AG04449 (cell line): ENCODE measurements at regions not wholly inside any gene's neighbourhood (a gene's known extent, or its start where the extent isn't known, plus 50 kb on each side); places are given as distances from the start of the nearest gene placed in this dataset.
"Not testable (repeated sequence)": the region's sequence is repeated elsewhere in the genome, so short reads cannot be mapped to it uniquely, and the experiment has no call there.

Experiments used
- CTCF ChIA-PET: fragments of 350-600 bp; formaldehyde crosslinking; extraction: SDS; loops from one replicate; lab custom pipeline; 2021; ENCODE audit warnings: antibody characterized with exemption; lab: Yijun Ruan, JAX
- POLR2A ChIA-PET: fragments of 400-600, 350-600 bp; formaldehyde crosslinking; extraction: SDS; loops from one replicate; lab custom pipeline; 2020; ENCODE audit warnings: antibody characterized with exemption, inconsistent platforms; lab: Yijun Ruan, JAX
- DNase-seq: peaks from one replicate; pipeline ENCODE4 v3.0.0-alpha.2; 2010; ENCODE audit warnings: low read depth, low spot score
- H3K4me3 ChIP-seq: 2 replicates; pipeline ENCODE4 v1.5.1; 2011; ENCODE audit warnings: low read depth, mild to moderate bottlenecking, control low read depth, low read length
- TF ChIP-seq, protein P1 (sequence below): IDR thresholded peaks from one replicate; pipeline ENCODE4 v1.5.1; 2011; ENCODE audit warnings: mild to moderate bottlenecking, moderate library complexity, low read length, control low read depth, inconsistent platforms; ENCODE audit not compliant: insufficient read depth; ENCODE audit errors: missing control alignments

DNA sequence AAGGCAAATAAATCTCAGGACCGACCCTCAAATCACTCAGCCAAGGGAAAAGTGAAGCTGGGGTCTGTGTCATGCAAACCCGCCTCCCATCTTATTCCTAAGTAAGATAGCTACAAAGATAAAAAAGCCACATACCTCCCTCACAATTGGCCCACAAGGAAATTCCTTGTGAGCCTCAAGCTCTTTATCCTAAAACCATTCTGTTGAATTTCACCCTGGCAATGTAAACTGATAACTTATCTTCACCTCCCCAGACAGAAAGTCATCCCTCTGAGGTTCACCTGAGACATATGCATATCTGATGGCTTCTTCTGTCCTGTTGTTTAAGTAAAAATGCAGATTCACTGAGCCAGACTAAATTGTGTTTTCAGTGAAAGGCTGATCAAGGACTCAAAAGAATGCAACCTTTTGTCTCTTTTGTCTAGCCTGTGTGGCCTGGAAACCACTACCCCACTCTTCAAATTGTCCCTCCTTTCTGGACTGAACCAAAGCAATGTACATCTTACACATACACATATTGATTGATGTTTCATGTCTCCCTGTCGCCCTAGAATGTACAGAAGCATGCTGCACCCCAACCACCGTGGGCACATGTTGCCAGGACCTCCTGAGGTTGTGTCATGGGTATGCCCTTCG is 91.3 kb downstream of the MFAP3L start:
- POLR2A ChIA-PET: no interaction called here
- CTCF ChIA-PET: no interaction called here

DNA sequence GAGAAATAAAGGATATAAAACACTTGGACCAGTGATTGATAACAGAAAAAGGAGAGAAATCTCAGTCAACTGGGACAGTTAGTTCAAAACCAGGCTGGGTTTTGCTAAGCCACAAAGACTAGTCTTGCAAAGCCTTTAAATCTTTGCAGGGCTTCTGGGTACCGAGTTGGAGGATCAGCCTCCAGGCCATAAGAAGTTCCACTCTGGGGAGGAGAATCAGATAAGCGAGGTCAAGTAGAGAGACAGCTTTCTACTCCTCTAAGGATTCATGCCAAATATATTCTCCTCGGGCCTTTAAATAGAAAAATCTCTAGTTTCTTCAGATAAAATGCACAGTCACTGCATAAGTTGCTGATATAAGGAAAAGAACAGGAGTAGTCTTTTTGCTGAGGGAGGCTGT is 92.7 kb downstream of the MFAP3L start:
- no peak overlapping the region for H3K4me3 ChIP-seq
- TF ChIP-seq, protein P1, sequence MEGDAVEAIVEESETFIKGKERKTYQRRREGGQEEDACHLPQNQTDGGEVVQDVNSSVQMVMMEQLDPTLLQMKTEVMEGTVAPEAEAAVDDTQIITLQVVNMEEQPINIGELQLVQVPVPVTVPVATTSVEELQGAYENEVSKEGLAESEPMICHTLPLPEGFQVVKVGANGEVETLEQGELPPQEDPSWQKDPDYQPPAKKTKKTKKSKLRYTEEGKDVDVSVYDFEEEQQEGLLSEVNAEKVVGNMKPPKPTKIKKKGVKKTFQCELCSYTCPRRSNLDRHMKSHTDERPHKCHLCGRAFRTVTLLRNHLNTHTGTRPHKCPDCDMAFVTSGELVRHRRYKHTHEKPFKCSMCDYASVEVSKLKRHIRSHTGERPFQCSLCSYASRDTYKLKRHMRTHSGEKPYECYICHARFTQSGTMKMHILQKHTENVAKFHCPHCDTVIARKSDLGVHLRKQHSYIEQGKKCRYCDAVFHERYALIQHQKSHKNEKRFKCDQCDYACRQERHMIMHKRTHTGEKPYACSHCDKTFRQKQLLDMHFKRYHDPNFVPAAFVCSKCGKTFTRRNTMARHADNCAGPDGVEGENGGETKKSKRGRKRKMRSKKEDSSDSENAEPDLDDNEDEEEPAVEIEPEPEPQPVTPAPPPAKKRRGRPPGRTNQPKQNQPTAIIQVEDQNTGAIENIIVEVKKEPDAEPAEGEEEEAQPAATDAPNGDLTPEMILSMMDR: no peak
- ChIA-PET CTCF (no interaction called here), POLR2A (no interaction called here)
- no peak for DNase-seq

More for the DNA sequence above, 91.3 kb downstream of the MFAP3L start:
- H3K4me3 ChIP-seq: no peak overlapping the region
- TF ChIP-seq, protein P1: no peak
- DNase-seq: no peak

DNA sequence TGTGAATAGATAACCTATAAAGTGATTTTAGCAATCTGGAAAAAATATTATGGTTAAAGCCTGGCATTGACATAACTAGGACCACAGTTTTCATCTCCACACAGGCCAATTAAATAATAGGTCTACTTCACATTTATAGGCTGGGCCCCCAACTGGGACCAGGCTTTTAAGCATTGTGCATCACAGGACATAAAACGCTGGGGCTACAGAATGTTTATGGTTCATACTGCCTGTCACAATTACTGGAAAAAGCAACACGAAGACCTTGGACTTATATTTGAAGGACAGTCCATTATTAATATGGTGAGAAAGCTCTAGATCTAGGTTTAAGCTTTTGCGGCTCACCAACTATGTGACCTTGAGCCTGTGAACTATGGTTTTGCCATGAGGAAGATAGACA is 94.2 kb downstream of the MFAP3L start:
- DNase-seq: no peak
- ChIA-PET CTCF (no interaction called here), POLR2A (no interaction called here)
- TF ChIP-seq, protein P1: no peak
- no peak overlapping the region for H3K4me3 ChIP-seq

DNA sequence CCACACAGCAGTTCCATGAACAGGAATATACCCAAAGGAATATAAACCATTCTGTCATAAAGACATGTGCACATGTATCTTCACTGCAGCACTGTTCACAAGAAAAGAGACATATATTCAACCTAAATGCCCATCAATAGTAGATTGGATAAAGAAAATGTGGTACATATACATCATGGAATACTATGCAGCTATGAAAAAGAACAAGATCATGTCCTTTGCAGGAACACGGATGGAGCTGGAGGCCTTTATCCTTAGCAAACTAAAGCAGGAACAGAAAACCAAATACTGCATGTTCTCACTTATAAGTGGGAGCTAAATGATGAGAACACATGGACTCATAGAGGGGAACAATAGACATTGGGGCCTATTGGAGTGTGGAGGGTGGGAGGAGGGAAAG is 95.4 kb downstream of the MFAP3L start:
- CTCF ChIA-PET, POLR2A ChIA-PET, DNase-seq, H3K4me3 ChIP-seq: not testable (repeated sequence)

DNA sequence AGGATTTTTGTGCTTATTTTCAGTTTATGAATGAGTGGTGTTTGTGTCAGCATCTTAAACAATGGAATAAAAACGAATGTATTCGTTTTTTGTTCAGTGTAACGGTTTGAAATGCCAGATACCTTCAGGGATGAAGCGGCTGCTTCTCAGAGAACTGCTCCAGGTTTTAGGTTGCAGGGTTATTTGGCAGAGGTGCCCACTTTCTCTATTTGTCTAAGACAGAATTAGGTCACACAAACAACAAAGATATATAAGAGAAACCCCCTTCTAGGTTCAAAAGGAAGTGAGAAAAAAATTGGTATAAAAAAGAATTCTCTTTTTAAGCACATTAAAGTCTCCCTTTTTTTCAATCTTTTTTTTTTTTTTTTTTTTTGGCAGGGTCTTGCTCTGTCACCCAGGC is 98.9 kb downstream of the MFAP3L start:
- TF ChIP-seq, protein P1: no peak
- ChIA-PET CTCF (no interaction called here), POLR2A (no interaction called here)
- H3K4me3 ChIP-seq: no peak overlapping the region
- no peak for DNase-seq

DNA sequence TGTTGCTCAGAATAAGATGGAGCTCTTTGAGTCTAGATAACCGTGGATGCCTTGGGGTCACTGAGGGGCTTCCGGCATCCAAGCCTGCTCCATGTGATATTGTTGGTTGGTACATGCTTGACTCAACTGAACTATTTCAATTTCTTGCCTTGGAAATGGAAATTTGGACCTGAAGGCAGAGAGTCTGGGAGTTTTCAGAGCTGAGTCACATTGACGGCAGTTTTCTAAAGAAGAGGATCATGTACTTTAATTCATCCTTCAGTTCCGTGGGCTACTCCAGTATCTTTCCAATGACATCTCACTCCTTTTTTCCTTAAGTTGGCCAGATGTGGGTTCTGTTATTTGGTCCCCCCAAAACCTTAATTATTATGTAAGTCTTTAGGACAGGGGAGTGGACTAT is 100.5 kb downstream of the MFAP3L start:
- H3K4me3 ChIP-seq: no peak overlapping the region
- ChIA-PET POLR2A (no interaction called here), CTCF (no interaction called here)
- no peak for DNase-seq
- TF ChIP-seq, protein P1: no peak

DNA sequence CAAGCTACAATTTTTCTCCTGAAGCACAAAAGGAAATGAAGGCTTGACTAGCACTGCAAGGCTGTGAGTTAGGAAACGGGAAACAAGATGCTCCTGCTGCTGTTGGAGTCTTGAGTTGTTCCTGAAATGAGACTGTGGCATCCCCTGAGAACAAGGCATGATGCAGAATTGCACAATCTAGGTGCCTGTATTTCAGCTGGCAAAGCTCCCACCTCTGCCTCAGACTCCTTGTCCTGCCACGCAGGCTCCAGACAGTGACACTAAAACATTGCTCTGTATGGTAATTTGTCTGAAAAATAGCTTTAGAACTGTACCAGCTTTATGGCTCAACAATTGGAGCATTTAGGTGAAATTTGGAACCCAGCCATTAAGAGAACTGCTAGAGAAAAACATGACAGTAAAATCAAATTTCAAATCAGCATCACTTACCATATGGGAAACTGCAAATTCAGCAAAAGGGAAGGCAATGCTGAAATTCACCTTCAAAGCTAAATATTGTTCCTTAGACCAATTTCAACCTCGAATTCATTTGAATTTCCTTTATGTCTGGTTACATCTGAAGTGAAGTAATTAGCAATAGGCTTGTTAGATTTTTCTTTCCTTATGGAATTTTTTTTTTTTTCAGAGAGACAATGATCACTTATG is 103.4 kb downstream of the MFAP3L start:
- ChIA-PET CTCF (no interaction called here), POLR2A (no interaction called here)
- DNase-seq: no peak
- TF ChIP-seq, protein P1: no peak
- no peak overlapping the region for H3K4me3 ChIP-seq
